ENCODE measurements at regions not wholly inside any gene's neighbourhood (a gene's known extent, or its start where the extent isn't known, plus 50 kb on each side); places are given as distances from the start of the nearest gene placed in this dataset.

DNA sequence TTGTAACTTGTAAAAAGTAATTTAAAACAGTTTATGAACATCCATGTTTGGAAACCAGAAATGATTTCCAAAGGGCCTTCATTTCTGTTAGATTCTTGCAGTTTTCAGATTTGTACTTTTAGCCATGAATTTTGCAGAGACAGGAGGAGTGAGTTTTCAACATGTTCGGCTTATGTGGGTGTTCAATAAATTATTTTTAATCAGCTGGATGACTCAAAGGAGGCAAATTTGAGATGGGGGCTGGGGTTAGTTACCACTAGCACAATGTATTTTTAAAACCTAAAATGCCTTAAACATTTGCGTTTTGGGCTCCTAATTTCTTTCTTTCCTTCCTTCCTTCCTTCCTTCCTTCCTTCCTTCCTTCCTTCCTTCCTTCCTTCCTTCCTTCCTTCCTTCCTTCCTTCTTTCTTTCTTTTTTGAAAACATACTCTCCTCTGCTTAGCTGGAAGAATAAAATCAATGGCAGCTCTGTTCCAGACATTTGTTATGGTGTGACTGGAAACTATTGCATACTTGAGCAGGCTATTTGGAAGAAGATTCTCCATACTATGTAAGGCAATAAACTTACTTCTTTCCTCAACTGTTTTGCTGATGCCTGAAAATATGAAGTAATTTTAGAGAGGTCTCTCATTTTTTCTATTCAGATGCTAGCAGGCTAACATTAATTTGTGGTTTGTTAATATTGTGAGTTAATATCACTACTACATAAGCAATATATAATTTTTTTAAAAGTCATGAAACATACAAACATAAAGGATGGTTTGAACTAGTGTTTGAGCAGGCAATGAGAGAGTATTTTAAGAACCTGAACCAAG is 394.4 kb downstream of the NYAP2 start:
- TF ChIP-seq CTCF (IDR thresholded peaks at IDR 0.05; ENCODE audit: poor library complexity), result no peak
- no peak for TF ChIP-seq EZH2 (IDR thresholded peaks at IDR 0.05; ENCODE audit: borderline replicate concordance)

Measured in hepatocyte (in vitro differentiated cells).